ENCODE measurements at regions not wholly inside any gene's neighbourhood (a gene's known extent, or its start where the extent isn't known, plus 50 kb on each side); places are given as distances from the start of the nearest gene placed in this dataset.

- no peak overlapping the region for H3K27ac ChIP-seq
- no peaks in the 10 kb centered on the region for H3K9me3 ChIP-seq
- no peak overlapping the region for H3K4me3 ChIP-seq
- H3K27me3 ChIP-seq: no peaks in the 10 kb centered on the region
- no peak for TF ChIP-seq POLR2A (IDR thresholded peaks at IDR 0.05)
- no peak for TF ChIP-seq CTCF (IDR thresholded peaks at IDR 0.05)
- no peaks in the 10 kb centered on the region for H3K4me1 ChIP-seq
- no peaks in the 10 kb centered on the region for H3K36me3 ChIP-seq
- no peak for DNase-seq
Observed at GRCh38 chr9:11968631-11969030, 724.6 kb upstream of the TYRP1 start.

GRCh38 chr9:11973011-11973410 lies 720.2 kb upstream of the TYRP1 start:
- DNase-seq: no peak
- no peaks in the 10 kb centered on the region for H3K36me3 ChIP-seq
- no peaks in the 10 kb centered on the region for H3K9me3 ChIP-seq
- H3K4me3 ChIP-seq: no peak overlapping the region
- no peak overlapping the region for H3K27ac ChIP-seq
- H3K27me3 ChIP-seq: no peaks in the 10 kb centered on the region
- no peak for TF ChIP-seq POLR2A (IDR thresholded peaks at IDR 0.05)
- TF ChIP-seq CTCF (IDR thresholded peaks at IDR 0.05): no peak
- no peaks in the 10 kb centered on the region for H3K4me1 ChIP-seq

- Histone ChIP-seq H3K27me3 (no peaks in the 10 kb centered on the region), H3K27ac (no peak overlapping the region), H3K36me3 (no peaks in the 10 kb centered on the region), H3K9me3 (no peaks in the 10 kb centered on the region), H3K4me1 (no peaks in the 10 kb centered on the region), H3K4me3 (no peak overlapping the region)
- TF ChIP-seq POLR2A (IDR thresholded peaks at IDR 0.05): no peak
- no peak for TF ChIP-seq CTCF (IDR thresholded peaks at IDR 0.05)
- no peak for DNase-seq
Observed at GRCh38 chr9:11973511-11973910, 719.7 kb upstream of the TYRP1 start.

- TF ChIP-seq CTCF (IDR thresholded peaks at IDR 0.05): no peak
- no peak for TF ChIP-seq POLR2A (IDR thresholded peaks at IDR 0.05)
- Histone ChIP-seq H3K36me3 (no peaks in the 10 kb centered on the region), H3K4me3 (no peak overlapping the region), H3K9me3 (no peaks in the 10 kb centered on the region), H3K27ac (no peak overlapping the region), H3K27me3 (no peaks in the 10 kb centered on the region), H3K4me1 (no peaks in the 10 kb centered on the region)
- no peak for DNase-seq
Observed at GRCh38 chr9:11992866-11993265, 700.3 kb upstream of the TYRP1 start.

- Histone ChIP-seq H3K27me3 (no peaks in the 10 kb centered on the region), H3K4me3 (no peak overlapping the region), H3K4me1 (no peaks in the 10 kb centered on the region), H3K9me3 (peaks cover 0 to 14% (median 0%) of the 10 kb centered on the region in 4 donors), H3K27ac (no peak overlapping the region), H3K36me3 (no peaks in the 10 kb centered on the region)
- no peak for DNase-seq
- TF ChIP-seq CTCF (IDR thresholded peaks at IDR 0.05): no peak
Observed at GRCh38 chr9:12014488-12014887, 678.7 kb upstream of the TYRP1 start.

- Histone ChIP-seq H3K36me3 (no peaks in the 10 kb centered on the region), H3K9me3 (peaks cover 0 to 6% (median 0%) of the 10 kb centered on the region in 4 donors), H3K4me3 (no peak overlapping the region), H3K4me1 (no peaks in the 10 kb centered on the region), H3K27me3 (no peaks in the 10 kb centered on the region), H3K27ac (no peak overlapping the region)
- TF ChIP-seq POLR2A (IDR thresholded peaks at IDR 0.05): no peak
- TF ChIP-seq CTCF (IDR thresholded peaks at IDR 0.05): no peak
- DNase-seq: no peak
Observed at GRCh38 chr9:12054235-12054634, 639.0 kb upstream of the TYRP1 start.
